ENCODE measurements at regions not wholly inside any gene's neighbourhood (a gene's known extent, or its start where the extent isn't known, plus 50 kb on each side); places are given as distances from the start of the nearest gene placed in this dataset.

DNA sequence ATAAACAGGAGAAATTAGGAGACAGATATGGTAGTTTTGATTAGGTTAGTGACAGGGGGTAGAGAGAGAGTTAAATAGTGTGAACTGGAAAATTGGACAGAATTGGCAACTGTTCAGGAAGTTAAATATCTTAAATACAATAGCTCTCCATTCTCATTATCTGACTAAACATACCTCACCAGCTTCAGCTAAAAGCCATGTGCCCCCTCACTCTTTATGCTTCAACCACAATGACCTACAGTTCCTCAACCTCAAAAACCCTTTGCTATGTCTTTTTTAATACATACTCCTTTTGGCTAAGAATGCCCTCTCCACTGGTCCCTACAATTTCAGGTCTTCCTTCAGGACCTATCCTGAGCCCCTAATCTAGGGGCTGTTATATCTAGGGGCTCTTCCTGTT is 740.2 kb upstream of the ZEB2 start:
- Histone ChIP-seq H3K27me3 (peaks cover 0 to 88% of the 10 kb centered on the region in 2 donors), H3K4me1 (peaks cover 0 to 4% of the 10 kb centered on the region in 2 donors), H3K36me3 (no peaks in the 10 kb centered on the region), H3K27ac (no peak overlapping the region), H3K9me3 (no peaks in the 10 kb centered on the region), H3K4me3 (no peak overlapping the region)
- intact Hi-C loops (cut with DNase I), result no loop called here
- no peak for TF ChIP-seq CTCF (IDR thresholded peaks at IDR 0.05)
- no peak for ATAC-seq
- no peak for DNase-seq

DNA sequence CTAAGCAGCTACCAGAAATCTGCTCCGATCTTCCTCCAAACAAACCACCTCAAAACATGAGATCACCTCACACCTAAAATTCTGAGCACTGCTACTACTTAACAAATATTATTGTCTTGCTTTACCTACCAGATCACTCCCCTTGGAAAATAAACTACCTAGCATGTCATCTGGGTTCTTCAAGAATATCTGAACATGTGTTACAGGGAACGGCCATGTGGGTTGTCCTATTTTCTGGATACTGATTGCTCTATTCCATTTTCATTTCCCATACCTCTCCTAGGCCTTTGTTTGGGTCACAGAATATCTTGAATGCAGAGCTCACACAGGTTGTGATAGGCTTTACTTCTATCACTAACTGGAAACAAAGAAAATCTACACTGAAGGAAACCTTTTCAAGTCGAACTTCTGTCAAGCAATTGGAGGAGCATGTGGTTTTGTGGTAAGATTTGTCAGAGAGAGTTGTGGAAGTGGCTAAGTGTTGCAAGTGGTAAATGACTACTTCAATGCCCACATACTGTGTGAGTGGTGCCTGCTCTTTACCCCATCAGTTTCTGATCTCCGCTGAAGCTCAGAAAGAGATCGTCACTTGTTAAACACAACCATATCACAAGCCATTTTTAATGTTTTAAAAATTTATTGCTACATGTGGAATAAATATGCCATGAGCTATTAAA is 739.1 kb upstream of the ZEB2 start:
- intact Hi-C loops (cut with DNase I), result no loop called here
- peaks cover 0 to 4% of the 10 kb centered on the region in 2 donors for H3K4me1 ChIP-seq

GRCh38 chr2:145257931-145258330 is 738.0 kb upstream of the ZEB2 start:
- Histone ChIP-seq H3K36me3 (no peaks in the 10 kb centered on the region), H3K27ac (no peak overlapping the region), H3K9me3 (no peaks in the 10 kb centered on the region), H3K4me3 (no peak overlapping the region), H3K27me3 (peaks cover 0 to 82% of the 10 kb centered on the region in 2 donors), H3K4me1 (peaks cover 0 to 4% of the 10 kb centered on the region in 2 donors)
- TF ChIP-seq CTCF (IDR thresholded peaks at IDR 0.05), result no peak
- no peak for DNase-seq
- no peak for ATAC-seq
- intact Hi-C loops (cut with DNase I), result no loop called here

More for the DNA sequence above, 739.1 kb upstream of the ZEB2 start:
- TF ChIP-seq CTCF (IDR thresholded peaks at IDR 0.05), result no peak
- Histone ChIP-seq H3K27ac (no peak overlapping the region), H3K27me3 (peaks cover 0 to 88% of the 10 kb centered on the region in 2 donors), H3K4me3 (no peak overlapping the region), H3K36me3 (no peaks in the 10 kb centered on the region), H3K9me3 (no peaks in the 10 kb centered on the region)
- DNase-seq (no peak), ATAC-seq (peak; percentile 47)

DNA sequence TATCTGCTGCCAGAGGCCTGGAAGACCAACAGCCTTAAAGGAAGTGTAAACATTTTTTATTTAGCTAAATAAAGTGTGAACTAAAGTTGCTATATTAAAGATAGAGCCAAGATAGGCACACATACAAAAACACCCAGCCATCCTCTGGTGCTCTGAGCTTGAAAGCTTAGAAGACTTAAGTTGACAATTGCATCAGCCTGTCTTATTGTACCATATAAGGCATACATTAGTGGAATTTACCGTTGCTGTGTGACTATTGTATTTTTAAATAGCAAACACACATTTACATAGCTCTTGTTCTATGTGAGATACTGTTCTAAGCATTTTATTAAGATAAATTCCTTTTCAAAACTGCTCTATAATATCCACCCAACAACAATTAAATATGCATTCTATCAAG is 736.6 kb upstream of the ZEB2 start:
- H3K9me3 ChIP-seq, result no peaks in the 10 kb centered on the region
- peaks cover 0 to 4% of the 10 kb centered on the region in 2 donors for H3K4me1 ChIP-seq
- no peak overlapping the region for H3K27ac ChIP-seq
- H3K36me3 ChIP-seq, result no peaks in the 10 kb centered on the region
- no peak overlapping the region for H3K4me3 ChIP-seq
- DNase-seq (no peak), ATAC-seq (no peak)
- intact Hi-C loops (cut with DNase I), result no loop called here
- peaks cover 0 to 79% of the 10 kb centered on the region in 2 donors for H3K27me3 ChIP-seq
- TF ChIP-seq CTCF (IDR thresholded peaks at IDR 0.05), result no peak

GRCh38 chr2:145254291-145254690 is 734.4 kb upstream of the ZEB2 start:
- Histone ChIP-seq H3K36me3 (no peaks in the 10 kb centered on the region), H3K4me1 (peaks cover 0 to under 1% of the 10 kb centered on the region in 2 donors), H3K9me3 (no peaks in the 10 kb centered on the region), H3K27me3 (peaks cover 0 to 62% of the 10 kb centered on the region in 2 donors), H3K4me3 (no peak overlapping the region), H3K27ac (no peak overlapping the region)
- ATAC-seq (no peak), DNase-seq (no peak)
- intact Hi-C loops (cut with DNase I), result no loop called here
- TF ChIP-seq CTCF (IDR thresholded peaks at IDR 0.05), result no peak

Data from left lung (tissue), 4 donors.